ENCODE measurements at regions not wholly inside any gene's neighbourhood (a gene's known extent, or its start where the extent isn't known, plus 50 kb on each side); places are given as distances from the start of the nearest gene placed in this dataset.

GRCh38 chr2:53075760-53076159 is 691.8 kb upstream of the CHAC2 start:
- TF ChIP-seq CTCF (IDR thresholded peaks at IDR 0.05; ENCODE audit: borderline replicate concordance, insufficient read depth, low read depth, low read length): no peak
- no peak overlapping the region for H3K4me3 ChIP-seq (ENCODE audit: low read depth, low read length)

- no peak for TF ChIP-seq CTCF (IDR thresholded peaks at IDR 0.05; ENCODE audit: borderline replicate concordance, insufficient read depth, low read depth, low read length)
- H3K4me3 ChIP-seq (ENCODE audit: low read depth, low read length): no peak overlapping the region
These were observed 700.1 kb upstream of the CHAC2 start for GRCh38 chr2:53067533-53067932.

GRCh38 chr2:53067056-53067455 is 700.5 kb upstream of the CHAC2 start:
- no peak overlapping the region for H3K4me3 ChIP-seq (ENCODE audit: low read depth, low read length)

GRCh38 chr2:53064154-53064553 is 703.5 kb upstream of the CHAC2 start:
- TF ChIP-seq CTCF (IDR thresholded peaks at IDR 0.05; ENCODE audit: borderline replicate concordance, insufficient read depth, low read depth, low read length): no peak
- no peak overlapping the region for H3K4me3 ChIP-seq (ENCODE audit: low read depth, low read length)

More at GRCh38 chr2:53067056-53067455, 700.5 kb upstream of the CHAC2 start:
- TF ChIP-seq CTCF (IDR thresholded peaks at IDR 0.05; ENCODE audit: borderline replicate concordance, insufficient read depth, low read depth, low read length): no peak

- no peak overlapping the region for H3K4me3 ChIP-seq (ENCODE audit: low read depth, low read length)
- TF ChIP-seq CTCF (IDR thresholded peaks at IDR 0.05; ENCODE audit: borderline replicate concordance, insufficient read depth, low read depth, low read length): no peak
These were observed 709.1 kb upstream of the CHAC2 start for GRCh38 chr2:53058526-53058925.

GRCh38 chr2:53053937-53054336 is 713.7 kb upstream of the CHAC2 start:
- no peak overlapping the region for H3K4me3 ChIP-seq (ENCODE audit: low read depth, low read length)
- no peak for TF ChIP-seq CTCF (IDR thresholded peaks at IDR 0.05; ENCODE audit: borderline replicate concordance, insufficient read depth, low read depth, low read length)

GRCh38 chr2:53051157-53051556 is 716.4 kb upstream of the CHAC2 start:
- no peak for TF ChIP-seq CTCF (IDR thresholded peaks at IDR 0.05; ENCODE audit: borderline replicate concordance, insufficient read depth, low read depth, low read length)
- H3K4me3 ChIP-seq (ENCODE audit: low read depth, low read length): no peak overlapping the region
